Keratinocyte (primary cell): ENCODE measurements at regions not wholly inside any gene's neighbourhood (a gene's known extent, or its start where the extent isn't known, plus 50 kb on each side); places are given as distances from the start of the nearest gene placed in this dataset.

Experiments
- EZH2 ChIP-seq: IDR thresholded peaks from one replicate; pipeline ENCODE4 v1.6.1; 2012; ENCODE audit warnings: inconsistent platforms, mild to moderate bottlenecking, low read length, moderate library complexity
- TF ChIP-seq, protein P1 (sequence below), 3 experiments: IDR thresholded peaks in 1 of 3; conservative IDR thresholded peaks in 1 of 3; optimal IDR thresholded peaks in 1 of 3; 2 replicates in 2 of 3; 3 replicates in 1 of 3; pipeline versions ENCODE3 to v1.5.1; 2011; ENCODE audit warnings: low read length in 3 of 3, mild to moderate bottlenecking in 3 of 3, moderate library complexity in 2 of 3, control low read depth in 1 of 3, inconsistent platforms in 1 of 3; ENCODE audit not compliant: insufficient read depth in 2 of 3; ENCODE audit errors: extremely low read depth in 1 of 3

DNA sequence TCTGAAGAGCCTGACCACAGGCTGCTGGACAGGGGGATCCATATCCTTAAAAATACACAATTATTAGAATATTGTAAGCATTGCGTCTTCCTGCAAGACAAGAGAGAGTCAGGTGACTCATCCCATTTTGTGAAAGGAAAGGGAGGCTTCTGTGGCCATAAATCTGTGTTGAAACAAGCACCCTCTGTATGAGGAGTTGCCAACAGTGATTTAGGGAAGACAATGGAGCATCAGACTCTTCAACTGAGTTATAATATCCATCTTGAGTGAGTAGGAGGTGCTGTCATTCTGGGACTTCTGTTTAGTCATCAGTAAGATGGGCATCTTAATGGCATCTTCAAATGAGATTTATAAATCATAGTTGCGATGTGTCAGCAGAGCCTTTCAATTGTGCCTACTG lies 554.5 kb downstream of the AACS start:
- TF ChIP-seq, protein P1, sequence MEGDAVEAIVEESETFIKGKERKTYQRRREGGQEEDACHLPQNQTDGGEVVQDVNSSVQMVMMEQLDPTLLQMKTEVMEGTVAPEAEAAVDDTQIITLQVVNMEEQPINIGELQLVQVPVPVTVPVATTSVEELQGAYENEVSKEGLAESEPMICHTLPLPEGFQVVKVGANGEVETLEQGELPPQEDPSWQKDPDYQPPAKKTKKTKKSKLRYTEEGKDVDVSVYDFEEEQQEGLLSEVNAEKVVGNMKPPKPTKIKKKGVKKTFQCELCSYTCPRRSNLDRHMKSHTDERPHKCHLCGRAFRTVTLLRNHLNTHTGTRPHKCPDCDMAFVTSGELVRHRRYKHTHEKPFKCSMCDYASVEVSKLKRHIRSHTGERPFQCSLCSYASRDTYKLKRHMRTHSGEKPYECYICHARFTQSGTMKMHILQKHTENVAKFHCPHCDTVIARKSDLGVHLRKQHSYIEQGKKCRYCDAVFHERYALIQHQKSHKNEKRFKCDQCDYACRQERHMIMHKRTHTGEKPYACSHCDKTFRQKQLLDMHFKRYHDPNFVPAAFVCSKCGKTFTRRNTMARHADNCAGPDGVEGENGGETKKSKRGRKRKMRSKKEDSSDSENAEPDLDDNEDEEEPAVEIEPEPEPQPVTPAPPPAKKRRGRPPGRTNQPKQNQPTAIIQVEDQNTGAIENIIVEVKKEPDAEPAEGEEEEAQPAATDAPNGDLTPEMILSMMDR (optimal IDR thresholded peaks at IDR 0.05 in 1 of 3, IDR thresholded peaks at IDR 0.05 in 1 of 3, conservative IDR thresholded peaks at IDR 0.05 in 1 of 3; ENCODE audit: extremely low read depth in 1 of 3, insufficient read depth in 2 of 3, low read length in 3 of 3): no peak
- TF ChIP-seq EZH2: no peak
